SK-N-SH (cell line): ENCODE measurements at regions not wholly inside any gene's neighbourhood (a gene's known extent, or its start where the extent isn't known, plus 50 kb on each side); places are given as distances from the start of the nearest gene placed in this dataset.

Experiments used
- CTCF ChIA-PET: fragments of 300-600, 350-600 bp; formaldehyde crosslinking; extraction: SDS; loops from one replicate; lab custom pipeline; 2021; lab: Yijun Ruan, JAX
- POLR2A ChIA-PET: fragments of 350-600 bp; sonication (Branson Sonifier 250); formaldehyde crosslinking; extraction: SDS; loops from one replicate; lab custom pipeline; 2020; ENCODE audit warnings: antibody characterized with exemption, inconsistent platforms; lab: Yijun Ruan, JAX
- DNase-seq: peaks from one replicate; pipeline ENCODE4 v3.0.0; 2012
- H2AFZ ChIP-seq: fragments of 200-600 bp; sonication (generic); 2 replicates; pipeline ENCODE4 v1.8.1; 2016; ENCODE audit warnings: antibody characterized with exemption, mild to moderate bottlenecking, low read depth
- H3F3A ChIP-seq: fragments of 200-600 bp; sonication (generic); replicated peaks from 2 replicates; pipeline ENCODE3; 2016; ENCODE audit warnings: antibody characterized with exemption, mild to moderate bottlenecking; ENCODE audit not compliant: insufficient read depth
- H3K27ac ChIP-seq, 2 experiments: fragments of 200-500 bp in 1 of 2; fragments of 200-600 bp in 1 of 2; sonication (Bioruptor generic) in 1 of 2; sonication (generic), shearing (Covaris generic) in 1 of 2; 2 replicates each; pipeline versions ENCODE4 v1.5.1 to v1.6.1; 2014 to 2016; ENCODE audit warnings: low read depth in 2 of 2, inconsistent platforms in 1 of 2, low read length in 1 of 2, mild to moderate bottlenecking in 1 of 2, mixed read lengths in 1 of 2
- H3K27me3 ChIP-seq: fragments of 200-600 bp; sonication (generic), shearing (Covaris generic); 2 replicates; pipeline ENCODE4 v1.6.1; 2016; ENCODE audit warnings: mixed run types; ENCODE audit not compliant: insufficient read depth
- H3K36me3 ChIP-seq, 2 experiments: fragments of 200-500 bp in 1 of 2; fragments of 200-600 bp in 1 of 2; sonication (Bioruptor generic) in 1 of 2; sonication (generic) in 1 of 2; replicated peaks in 1 of 2; 2 replicates each; pipeline versions ENCODE3 to v1.5.1; 2014 to 2016; ENCODE audit warnings: low read length in 1 of 2, mild to moderate bottlenecking in 1 of 2; ENCODE audit not compliant: insufficient read depth in 2 of 2, control insufficient read depth in 1 of 2
- H3K4me1 ChIP-seq, 2 experiments: fragments of 200-500 bp in 1 of 2; fragments of 200-600 bp in 1 of 2; sonication (Bioruptor generic) in 1 of 2; sonication (generic), shearing (Covaris generic) in 1 of 2; 2 replicates each; pipeline versions ENCODE4 v1.5.1 to v1.6.1; 2014 to 2016; ENCODE audit warnings: low read depth in 1 of 2, low read length in 1 of 2, mixed run types in 1 of 2; ENCODE audit not compliant: insufficient read depth in 2 of 2, control insufficient read depth in 1 of 2
- H3K4me2 ChIP-seq: fragments of 200-600 bp; sonication (generic), shearing (Covaris generic); 2 replicates; pipeline ENCODE4 v1.6.1; 2017; ENCODE audit warnings: mixed run types
- H3K4me3 ChIP-seq, 2 experiments: fragments of 200-500 bp in 1 of 2; fragments of 200-600 bp in 1 of 2; sonication (Bioruptor generic) in 1 of 2; sonication (generic), shearing (Covaris generic) in 1 of 2; 2 replicates each; pipeline versions ENCODE4 v1.5.1 to v1.8.1; 2014 to 2016; ENCODE audit warnings: low read depth in 2 of 2, inconsistent platforms in 1 of 2, low read length in 1 of 2, mild to moderate bottlenecking in 1 of 2, mixed read lengths in 1 of 2, moderate library complexity in 1 of 2
- H3K79me2 ChIP-seq: fragments of 200-600 bp; sonication (generic); 2 replicates; pipeline ENCODE4 v1.8.1; 2017; ENCODE audit warnings: mild to moderate bottlenecking; ENCODE audit not compliant: insufficient read depth
- H3K9ac ChIP-seq: fragments of 200-600 bp; sonication (generic); 2 replicates; pipeline ENCODE4 v1.6.1; 2017; ENCODE audit warnings: mixed run types
- H3K9me2 ChIP-seq: fragments of 200-600 bp; sonication (generic); 2 replicates; pipeline ENCODE4 v1.6.1; 2017; ENCODE audit warnings: mixed run types
- H3K9me3 ChIP-seq: fragments of 200-600 bp; sonication (generic); 2 replicates; pipeline ENCODE4 v1.6.1; 2017; ENCODE audit warnings: mixed run types, mild to moderate bottlenecking, moderate library complexity
- H4K20me1 ChIP-seq: fragments of 200-600 bp; sonication (generic); 2 replicates; pipeline ENCODE4 v1.6.1; 2017; ENCODE audit warnings: mild to moderate bottlenecking, mixed run types; ENCODE audit not compliant: insufficient read depth
- FOSL2 ChIP-seq: IDR thresholded peaks from 2 replicates; pipeline ENCODE4 v1.4.0; 2012; ENCODE audit warnings: low read depth, mild to moderate bottlenecking, moderate library complexity, borderline replicate concordance
- FOXJ3 ChIP-seq: sonication (generic); formaldehyde crosslinking; IDR thresholded peaks from 2 replicates; pipeline ENCODE4 v1.5.1; 2020; ENCODE audit warnings: mild to moderate bottlenecking, missing genetic modification reagents
- FOXM1 ChIP-seq: IDR thresholded peaks from 2 replicates; pipeline ENCODE4 v1.4.0; 2012; ENCODE audit warnings: low read depth, mild to moderate bottlenecking
- GABPA ChIP-seq: IDR thresholded peaks from 2 replicates; pipeline ENCODE4 v1.4.0; 2012; ENCODE audit warnings: low read depth, mild to moderate bottlenecking
- JUND ChIP-seq: IDR thresholded peaks from 2 replicates; pipeline ENCODE4 v1.4.0; 2012
- MEF2A ChIP-seq: IDR thresholded peaks from 2 replicates; pipeline ENCODE4 v1.4.0; 2012; ENCODE audit warnings: low read depth, borderline replicate concordance
- NFIC ChIP-seq: IDR thresholded peaks from 2 replicates; pipeline ENCODE4 v1.4.0; 2012; ENCODE audit warnings: borderline replicate concordance
- NRF1 ChIP-seq: IDR thresholded peaks from 2 replicates; pipeline ENCODE4 v1.6.1; 2012; ENCODE audit warnings: low read depth, mild to moderate bottlenecking, low read length
- RXRA ChIP-seq: IDR thresholded peaks from 2 replicates; pipeline ENCODE4 v1.4.0; 2012; ENCODE audit warnings: low read depth, mild to moderate bottlenecking, borderline replicate concordance
- SIN3A ChIP-seq: IDR thresholded peaks from 2 replicates; pipeline ENCODE4 v1.6.1; 2012; ENCODE audit warnings: low read depth, mild to moderate bottlenecking, low read length, moderate library complexity, borderline replicate concordance
- TCF12 ChIP-seq: IDR thresholded peaks from 2 replicates; pipeline ENCODE4 v1.4.0; 2012
- TEAD4 ChIP-seq: IDR thresholded peaks from 2 replicates; pipeline ENCODE4 v1.4.0; 2012; ENCODE audit warnings: mild to moderate bottlenecking, borderline replicate concordance; ENCODE audit not compliant: insufficient read depth
- WGBS: methylation state at CpG from one replicate; pipeline ENCODE4 v1.1.6; 2017; ENCODE audit warnings: low lambda C conversion rate; 5-methylcytosine and 5-hydroxymethylcytosine counted together
- TF ChIP-seq, protein P1 (sequence below): IDR thresholded peaks from 2 replicates; pipeline ENCODE4 v1.6.1; 2012; ENCODE audit warnings: mild to moderate bottlenecking, low read depth, low read length, moderate library complexity
- TF ChIP-seq, protein P2 (sequence below): IDR thresholded peaks from 2 replicates; pipeline ENCODE4 v1.4.0; 2012; ENCODE audit warnings: low read depth
- TF ChIP-seq, protein P3 (sequence below): IDR thresholded peaks from 2 replicates; pipeline ENCODE4 v1.4.0; 2012; ENCODE audit warnings: low read depth, borderline replicate concordance
- TF ChIP-seq, protein P4 (sequence below): IDR thresholded peaks from 2 replicates; pipeline ENCODE4; 2012
- TF ChIP-seq, protein P5 (sequence below): fragments of 150-350 bp; IDR thresholded peaks from 2 replicates; pipeline ENCODE4 v1.6.1; 2017; ENCODE audit warnings: antibody characterized with exemption, low read length, low read depth, borderline replicate concordance
- TF ChIP-seq, protein P6 (sequence below): fragments of 200-600 bp; sonication (generic); IDR thresholded peaks from 2 replicates; pipeline ENCODE4 v1.6.1; 2017; ENCODE audit warnings: antibody characterized with exemption, mild to moderate bottlenecking, moderate library complexity
- TF ChIP-seq, protein P7 (sequence below): fragments of 150-350 bp; IDR thresholded peaks from 2 replicates; pipeline ENCODE4 v1.6.1; 2016; ENCODE audit warnings: mild to moderate bottlenecking, low read depth, low read length

DNA sequence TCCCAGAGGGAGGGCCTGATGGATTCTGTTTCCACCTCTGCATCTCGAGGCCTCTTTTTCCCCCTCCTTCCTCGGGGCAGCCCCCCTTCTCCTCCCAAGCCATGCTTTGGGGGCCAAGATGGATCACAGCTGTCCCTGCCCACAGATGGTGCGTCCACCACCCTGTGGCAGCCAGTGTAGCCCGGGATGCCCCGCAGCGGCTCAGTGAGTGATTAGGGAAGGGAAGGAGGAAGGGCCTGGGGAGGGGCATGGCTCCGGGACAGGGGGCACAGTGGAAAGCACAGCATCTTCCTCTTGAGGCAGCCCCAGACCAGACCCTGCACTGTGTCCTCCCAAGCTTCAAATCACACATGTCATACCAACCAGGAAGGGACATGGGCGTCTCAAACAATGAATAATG, 622.4 kb downstream of the MATN1 start (continued):
- TF ChIP-seq, protein P1, sequence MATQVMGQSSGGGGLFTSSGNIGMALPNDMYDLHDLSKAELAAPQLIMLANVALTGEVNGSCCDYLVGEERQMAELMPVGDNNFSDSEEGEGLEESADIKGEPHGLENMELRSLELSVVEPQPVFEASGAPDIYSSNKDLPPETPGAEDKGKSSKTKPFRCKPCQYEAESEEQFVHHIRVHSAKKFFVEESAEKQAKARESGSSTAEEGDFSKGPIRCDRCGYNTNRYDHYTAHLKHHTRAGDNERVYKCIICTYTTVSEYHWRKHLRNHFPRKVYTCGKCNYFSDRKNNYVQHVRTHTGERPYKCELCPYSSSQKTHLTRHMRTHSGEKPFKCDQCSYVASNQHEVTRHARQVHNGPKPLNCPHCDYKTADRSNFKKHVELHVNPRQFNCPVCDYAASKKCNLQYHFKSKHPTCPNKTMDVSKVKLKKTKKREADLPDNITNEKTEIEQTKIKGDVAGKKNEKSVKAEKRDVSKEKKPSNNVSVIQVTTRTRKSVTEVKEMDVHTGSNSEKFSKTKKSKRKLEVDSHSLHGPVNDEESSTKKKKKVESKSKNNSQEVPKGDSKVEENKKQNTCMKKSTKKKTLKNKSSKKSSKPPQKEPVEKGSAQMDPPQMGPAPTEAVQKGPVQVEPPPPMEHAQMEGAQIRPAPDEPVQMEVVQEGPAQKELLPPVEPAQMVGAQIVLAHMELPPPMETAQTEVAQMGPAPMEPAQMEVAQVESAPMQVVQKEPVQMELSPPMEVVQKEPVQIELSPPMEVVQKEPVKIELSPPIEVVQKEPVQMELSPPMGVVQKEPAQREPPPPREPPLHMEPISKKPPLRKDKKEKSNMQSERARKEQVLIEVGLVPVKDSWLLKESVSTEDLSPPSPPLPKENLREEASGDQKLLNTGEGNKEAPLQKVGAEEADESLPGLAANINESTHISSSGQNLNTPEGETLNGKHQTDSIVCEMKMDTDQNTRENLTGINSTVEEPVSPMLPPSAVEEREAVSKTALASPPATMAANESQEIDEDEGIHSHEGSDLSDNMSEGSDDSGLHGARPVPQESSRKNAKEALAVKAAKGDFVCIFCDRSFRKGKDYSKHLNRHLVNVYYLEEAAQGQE, result no peak
- TF ChIP-seq MEF2A (no peak), FOXM1 (no peak), SIN3A (no peak), TCF12 (no peak), FOXJ3 (CRISPR knock-in tag) (no peak), NFIC (no peak)
- TF ChIP-seq, protein P2, sequence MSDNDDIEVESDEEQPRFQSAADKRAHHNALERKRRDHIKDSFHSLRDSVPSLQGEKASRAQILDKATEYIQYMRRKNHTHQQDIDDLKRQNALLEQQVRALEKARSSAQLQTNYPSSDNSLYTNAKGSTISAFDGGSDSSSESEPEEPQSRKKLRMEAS, result no peak
- TF ChIP-seq, protein P3, sequence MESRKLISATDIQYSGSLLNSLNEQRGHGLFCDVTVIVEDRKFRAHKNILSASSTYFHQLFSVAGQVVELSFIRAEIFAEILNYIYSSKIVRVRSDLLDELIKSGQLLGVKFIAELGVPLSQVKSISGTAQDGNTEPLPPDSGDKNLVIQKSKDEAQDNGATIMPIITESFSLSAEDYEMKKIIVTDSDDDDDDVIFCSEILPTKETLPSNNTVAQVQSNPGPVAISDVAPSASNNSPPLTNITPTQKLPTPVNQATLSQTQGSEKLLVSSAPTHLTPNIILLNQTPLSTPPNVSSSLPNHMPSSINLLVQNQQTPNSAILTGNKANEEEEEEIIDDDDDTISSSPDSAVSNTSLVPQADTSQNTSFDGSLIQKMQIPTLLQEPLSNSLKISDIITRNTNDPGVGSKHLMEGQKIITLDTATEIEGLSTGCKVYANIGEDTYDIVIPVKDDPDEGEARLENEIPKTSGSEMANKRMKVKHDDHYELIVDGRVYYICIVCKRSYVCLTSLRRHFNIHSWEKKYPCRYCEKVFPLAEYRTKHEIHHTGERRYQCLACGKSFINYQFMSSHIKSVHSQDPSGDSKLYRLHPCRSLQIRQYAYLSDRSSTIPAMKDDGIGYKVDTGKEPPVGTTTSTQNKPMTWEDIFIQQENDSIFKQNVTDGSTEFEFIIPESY, result no peak
- TF ChIP-seq, protein P4, sequence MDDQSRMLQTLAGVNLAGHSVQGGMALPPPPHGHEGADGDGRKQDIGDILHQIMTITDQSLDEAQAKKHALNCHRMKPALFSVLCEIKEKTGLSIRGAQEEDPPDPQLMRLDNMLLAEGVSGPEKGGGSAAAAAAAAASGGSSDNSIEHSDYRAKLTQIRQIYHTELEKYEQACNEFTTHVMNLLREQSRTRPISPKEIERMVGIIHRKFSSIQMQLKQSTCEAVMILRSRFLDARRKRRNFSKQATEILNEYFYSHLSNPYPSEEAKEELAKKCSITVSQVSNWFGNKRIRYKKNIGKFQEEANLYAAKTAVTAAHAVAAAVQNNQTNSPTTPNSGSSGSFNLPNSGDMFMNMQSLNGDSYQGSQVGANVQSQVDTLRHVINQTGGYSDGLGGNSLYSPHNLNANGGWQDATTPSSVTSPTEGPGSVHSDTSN, result no peak
- TF ChIP-seq, protein P5, sequence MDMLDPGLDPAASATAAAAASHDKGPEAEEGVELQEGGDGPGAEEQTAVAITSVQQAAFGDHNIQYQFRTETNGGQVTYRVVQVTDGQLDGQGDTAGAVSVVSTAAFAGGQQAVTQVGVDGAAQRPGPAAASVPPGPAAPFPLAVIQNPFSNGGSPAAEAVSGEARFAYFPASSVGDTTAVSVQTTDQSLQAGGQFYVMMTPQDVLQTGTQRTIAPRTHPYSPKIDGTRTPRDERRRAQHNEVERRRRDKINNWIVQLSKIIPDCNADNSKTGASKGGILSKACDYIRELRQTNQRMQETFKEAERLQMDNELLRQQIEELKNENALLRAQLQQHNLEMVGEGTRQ, result no peak

DNA sequence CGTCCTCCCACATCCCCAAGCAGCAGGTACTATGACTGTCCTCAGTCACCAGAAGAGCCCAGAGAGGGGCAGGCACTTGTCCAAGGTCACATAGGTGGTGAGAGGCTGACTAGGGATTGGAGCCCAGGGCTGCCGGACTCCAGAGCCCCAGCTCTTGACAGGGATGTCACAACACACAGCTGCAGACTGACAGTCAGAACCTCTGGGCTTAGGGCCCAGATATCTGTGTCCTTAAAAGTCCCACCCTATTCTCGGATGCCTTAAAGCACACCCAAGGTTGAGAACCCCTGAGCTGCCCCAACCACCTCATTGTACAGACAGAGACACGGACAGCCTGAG, 622.9 kb downstream of the MATN1 start:
- no peak overlapping the region for H3K9ac ChIP-seq
- no peaks in the 10 kb centered on the region for H3F3A ChIP-seq
- no peaks in the 10 kb centered on the region; a peak in 1 of 4 replicates for H3K4me1 ChIP-seq
- CTCF ChIA-PET, result interaction anchor here (1.5 to 2.5 kb wide), 3 partner anchors 11 to 308 kb away, joined by 4 to 10 read pairs (median 6); no protein-coding TSS in a partner anchor
- no peak for TF ChIP-seq TEAD4
- TF ChIP-seq MEF2A, result no peak
- TF ChIP-seq NRF1, result no peak
- no peak for TF ChIP-seq FOSL2
- no peak for TF ChIP-seq FOXM1
- TF ChIP-seq, protein P6, sequence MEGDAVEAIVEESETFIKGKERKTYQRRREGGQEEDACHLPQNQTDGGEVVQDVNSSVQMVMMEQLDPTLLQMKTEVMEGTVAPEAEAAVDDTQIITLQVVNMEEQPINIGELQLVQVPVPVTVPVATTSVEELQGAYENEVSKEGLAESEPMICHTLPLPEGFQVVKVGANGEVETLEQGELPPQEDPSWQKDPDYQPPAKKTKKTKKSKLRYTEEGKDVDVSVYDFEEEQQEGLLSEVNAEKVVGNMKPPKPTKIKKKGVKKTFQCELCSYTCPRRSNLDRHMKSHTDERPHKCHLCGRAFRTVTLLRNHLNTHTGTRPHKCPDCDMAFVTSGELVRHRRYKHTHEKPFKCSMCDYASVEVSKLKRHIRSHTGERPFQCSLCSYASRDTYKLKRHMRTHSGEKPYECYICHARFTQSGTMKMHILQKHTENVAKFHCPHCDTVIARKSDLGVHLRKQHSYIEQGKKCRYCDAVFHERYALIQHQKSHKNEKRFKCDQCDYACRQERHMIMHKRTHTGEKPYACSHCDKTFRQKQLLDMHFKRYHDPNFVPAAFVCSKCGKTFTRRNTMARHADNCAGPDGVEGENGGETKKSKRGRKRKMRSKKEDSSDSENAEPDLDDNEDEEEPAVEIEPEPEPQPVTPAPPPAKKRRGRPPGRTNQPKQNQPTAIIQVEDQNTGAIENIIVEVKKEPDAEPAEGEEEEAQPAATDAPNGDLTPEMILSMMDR, result no peak
- TF ChIP-seq RXRA, result no peak
- TF ChIP-seq, protein P7, sequence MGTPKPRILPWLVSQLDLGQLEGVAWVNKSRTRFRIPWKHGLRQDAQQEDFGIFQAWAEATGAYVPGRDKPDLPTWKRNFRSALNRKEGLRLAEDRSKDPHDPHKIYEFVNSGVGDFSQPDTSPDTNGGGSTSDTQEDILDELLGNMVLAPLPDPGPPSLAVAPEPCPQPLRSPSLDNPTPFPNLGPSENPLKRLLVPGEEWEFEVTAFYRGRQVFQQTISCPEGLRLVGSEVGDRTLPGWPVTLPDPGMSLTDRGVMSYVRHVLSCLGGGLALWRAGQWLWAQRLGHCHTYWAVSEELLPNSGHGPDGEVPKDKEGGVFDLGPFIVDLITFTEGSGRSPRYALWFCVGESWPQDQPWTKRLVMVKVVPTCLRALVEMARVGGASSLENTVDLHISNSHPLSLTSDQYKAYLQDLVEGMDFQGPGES, result no peak
- TF ChIP-seq GABPA, result no peak
- no peak for TF ChIP-seq JUND
- TF ChIP-seq, all 33 proteins: peak for 0
- Histone ChIP-seq H3K9me3 (no peaks in the 10 kb centered on the region), H3K4me3 (no peak overlapping the region), H3K9me2 (no peaks in the 10 kb centered on the region), H3K27ac (no peak overlapping the region), H3K36me3 (no peaks in the 10 kb centered on the region), H3K27me3 (no peaks in the 10 kb centered on the region), H2AFZ (no peak overlapping the region), H3K79me2 (no peaks in the 10 kb centered on the region), H4K20me1 (no peaks in the 10 kb centered on the region), H3K4me2 (no peak overlapping the region)
- POLR2A ChIA-PET, result no interaction called here
- WGBS, result 42% methylated on average over 4 of the region's 4 CpGs
- no peak for DNase-seq
